ENCODE measurements at regions not wholly inside any gene's neighbourhood (a gene's known extent, or its start where the extent isn't known, plus 50 kb on each side); places are given as distances from the start of the nearest gene placed in this dataset.

GRCh38 chr20:7505152-7505834 lies 435.0 kb downstream of the HAO1 start:
- DNase-seq (ENCODE audit: low spot score): no peak

- no peak for DNase-seq (ENCODE audit: low spot score)
Observed at GRCh38 chr20:7505835-7506221, 434.4 kb downstream of the HAO1 start.

- DNase-seq (ENCODE audit: low spot score): no peak
Observed at GRCh38 chr20:7516621-7517111, 423.6 kb downstream of the HAO1 start.

GRCh38 chr20:7520361-7520760 lies 419.9 kb downstream of the HAO1 start:
- DNase-seq (ENCODE audit: low spot score): no peak

GRCh38 chr20:7523288-7523687 lies 417.0 kb downstream of the HAO1 start:
- DNase-seq (ENCODE audit: low spot score): no peak

- DNase-seq (ENCODE audit: low spot score): no peak
Observed at GRCh38 chr20:7540018-7540417, 400.2 kb downstream of the HAO1 start.

GRCh38 chr20:7540923-7541322 lies 399.3 kb downstream of the HAO1 start:
- no peak for DNase-seq (ENCODE audit: low spot score)

GRCh38 chr20:7571101-7571500 lies 369.2 kb downstream of the HAO1 start:
- no peak for DNase-seq (ENCODE audit: low spot score)

GRCh38 chr20:7571521-7572055 lies 368.7 kb downstream of the HAO1 start:
- DNase-seq (ENCODE audit: low spot score): no peak

- DNase-seq (ENCODE audit: low spot score): no peak
Observed at GRCh38 chr20:7579888-7580287, 360.4 kb downstream of the HAO1 start.

GRCh38 chr20:7585126-7585679 lies 355.1 kb downstream of the HAO1 start:
- no peak for DNase-seq (ENCODE audit: low spot score)

GRCh38 chr20:7586481-7586880 lies 353.8 kb downstream of the HAO1 start:
- DNase-seq (ENCODE audit: low spot score): no peak

- DNase-seq (ENCODE audit: low spot score): no peak
Observed at GRCh38 chr20:7589164-7589563, 351.1 kb downstream of the HAO1 start.

- no peak for DNase-seq (ENCODE audit: low spot score)
Observed at GRCh38 chr20:7596541-7596940, 343.7 kb downstream of the HAO1 start.

- no peak for DNase-seq (ENCODE audit: low spot score)
Observed at GRCh38 chr20:7601431-7601830, 338.8 kb downstream of the HAO1 start.

- DNase-seq (ENCODE audit: low spot score): no peak
Observed at GRCh38 chr20:7606941-7607340, 333.3 kb downstream of the HAO1 start.

- DNase-seq (ENCODE audit: low spot score): no peak
Observed at GRCh38 chr20:7608250-7608649, 332.0 kb downstream of the HAO1 start.

GRCh38 chr20:7609251-7609650 lies 331.0 kb downstream of the HAO1 start:
- DNase-seq (ENCODE audit: low spot score): no peak

GRCh38 chr20:7610681-7611080 lies 329.6 kb downstream of the HAO1 start:
- DNase-seq (ENCODE audit: low spot score): no peak

- DNase-seq (ENCODE audit: low spot score): no peak
Observed at GRCh38 chr20:7617797-7618196, 322.5 kb downstream of the HAO1 start.

GRCh38 chr20:7622399-7622961 lies 317.8 kb downstream of the HAO1 start:
- no peak for DNase-seq (ENCODE audit: low spot score)

- DNase-seq (ENCODE audit: low spot score): no peak
Observed at GRCh38 chr20:7624886-7625285, 315.4 kb downstream of the HAO1 start.
